ENCODE measurements at regions not wholly inside any gene's neighbourhood (a gene's known extent, or its start where the extent isn't known, plus 50 kb on each side); places are given as distances from the start of the nearest gene placed in this dataset.

GRCh38 chr12:60257063-60257462 is 661.2 kb downstream of the SLC16A7 start:
- no peak for DNase-seq

DNA sequence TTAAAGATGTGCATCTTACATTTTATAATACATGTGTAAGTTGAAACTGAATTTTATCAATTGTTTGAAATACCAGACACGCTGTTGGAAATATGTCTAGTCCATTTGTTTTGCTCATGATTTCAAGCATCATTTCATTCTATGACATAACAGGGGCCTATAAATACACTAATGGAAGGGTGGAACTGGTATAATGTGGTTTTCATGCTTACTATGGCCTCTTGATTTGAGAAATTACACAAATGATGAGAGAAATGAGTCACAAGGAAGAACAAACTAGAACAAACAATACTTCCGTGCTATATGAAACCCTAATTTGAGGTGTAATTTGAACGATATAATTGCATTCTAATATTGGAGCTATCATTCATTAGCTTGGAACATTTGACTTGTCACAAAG is 663.4 kb downstream of the SLC16A7 start:
- no peak for DNase-seq

DNA sequence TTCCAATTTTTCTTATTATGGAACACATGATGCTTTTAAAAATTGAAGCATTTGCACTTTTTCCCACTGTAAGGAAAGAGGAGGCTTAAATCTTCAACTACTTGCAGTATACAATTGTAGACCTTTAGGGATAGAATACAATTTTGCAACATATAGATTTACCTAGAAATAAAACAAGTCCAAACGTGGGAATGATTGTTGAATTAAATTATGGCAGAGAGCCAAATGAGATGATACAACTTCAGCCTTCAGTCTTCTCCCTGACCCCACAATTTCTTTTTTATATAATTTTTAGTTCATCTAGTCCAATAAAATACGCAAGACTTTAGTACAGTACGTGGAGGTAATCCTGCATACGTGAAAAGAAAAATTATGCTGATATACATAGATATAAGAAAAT is 666.5 kb downstream of the SLC16A7 start:
- no peak for DNase-seq

DNA sequence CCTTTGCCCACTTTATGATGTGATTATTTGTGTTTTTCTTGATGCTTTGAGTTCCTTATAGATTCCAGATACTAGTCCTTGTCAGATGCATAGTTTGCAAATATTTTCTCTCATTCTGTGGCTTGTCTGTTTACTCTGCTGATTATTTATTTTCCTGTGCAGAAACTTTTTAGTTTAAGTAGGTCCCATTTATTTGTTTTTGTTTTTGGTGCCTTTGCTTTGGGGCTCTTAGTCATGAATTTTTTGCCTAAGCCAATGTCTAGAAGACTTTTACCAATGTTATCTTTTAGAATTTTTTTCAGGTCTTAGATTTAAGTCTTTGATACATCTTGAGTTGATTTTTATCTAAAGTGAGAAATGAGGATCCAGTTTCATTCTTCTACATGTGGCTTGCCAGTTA is 667.3 kb downstream of the SLC16A7 start:
- no peak for DNase-seq

DNA sequence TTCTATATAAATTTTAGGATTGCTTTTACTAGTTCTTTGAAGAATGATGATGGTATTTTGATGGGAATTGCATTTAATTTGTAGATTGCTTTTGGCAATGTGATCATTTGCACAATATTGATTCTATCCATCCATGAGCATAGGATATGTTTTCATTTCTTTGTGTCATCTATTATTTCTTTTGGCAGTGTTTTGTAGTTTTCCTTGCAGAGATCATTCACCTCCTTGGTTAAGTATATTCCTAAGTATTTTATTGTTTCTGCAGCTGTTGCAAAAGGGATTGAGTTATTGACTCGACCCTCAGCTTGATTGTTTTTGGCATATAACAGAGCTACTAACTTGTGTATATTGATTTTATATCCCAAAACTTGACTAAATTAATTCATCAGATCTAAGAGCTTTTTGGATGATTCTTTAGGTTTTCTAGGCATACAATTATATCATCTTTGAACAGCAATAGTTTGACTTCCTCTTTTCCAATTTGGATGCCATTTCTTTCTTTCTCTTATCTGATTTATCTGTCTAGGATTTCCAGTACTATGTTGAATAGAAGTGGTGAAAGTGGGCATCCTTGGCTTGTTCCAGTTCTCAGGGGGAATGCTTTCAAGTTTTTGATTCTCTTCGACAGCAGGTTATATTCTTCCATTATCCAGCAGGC is 668.1 kb downstream of the SLC16A7 start:
- no peak for DNase-seq

DNA sequence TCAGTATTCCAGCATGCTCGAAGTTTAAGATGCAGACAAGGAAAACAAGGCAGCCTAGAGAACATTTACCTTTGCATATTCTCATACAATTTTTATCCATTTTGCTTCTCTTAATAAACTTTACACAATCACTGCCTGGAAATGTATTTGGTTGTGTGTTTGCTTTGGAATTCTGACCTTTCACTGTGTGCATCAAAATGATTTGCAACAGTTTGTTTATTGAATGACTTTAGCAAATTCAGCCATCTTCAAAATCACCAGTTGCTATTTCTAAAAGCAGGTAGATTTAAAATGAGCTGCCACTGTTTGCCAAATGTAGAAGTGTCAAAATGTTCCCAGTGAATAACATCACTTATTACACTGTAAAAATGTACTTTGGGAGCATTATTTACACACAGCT is 669.9 kb downstream of the SLC16A7 start:
- no peak for DNase-seq

DNA sequence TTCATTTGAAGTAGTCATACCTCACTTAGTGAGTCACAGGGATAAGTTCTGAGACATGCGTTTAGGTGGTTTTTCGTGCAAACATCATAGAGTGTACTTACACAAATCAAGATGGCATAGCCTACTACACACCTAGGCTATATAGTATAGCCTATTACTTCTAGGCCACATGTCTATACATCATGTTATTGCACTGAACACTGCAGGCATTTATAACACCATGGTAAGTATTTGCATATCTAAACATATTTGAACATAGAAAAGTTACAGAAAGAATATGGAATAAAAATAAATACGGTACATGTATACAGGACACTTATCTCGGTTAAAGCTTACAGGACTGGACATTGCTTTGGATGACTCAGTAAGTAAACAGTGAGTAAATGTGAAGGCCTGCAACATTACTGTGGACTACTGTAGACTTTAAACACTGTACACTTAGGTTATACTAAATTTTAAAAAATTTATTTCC is 670.6 kb downstream of the SLC16A7 start:
- DNase-seq = no peak

- DNase-seq = no peak
These were observed 673.9 kb downstream of the SLC16A7 start for GRCh38 chr12:60269611-60270269.

DNA sequence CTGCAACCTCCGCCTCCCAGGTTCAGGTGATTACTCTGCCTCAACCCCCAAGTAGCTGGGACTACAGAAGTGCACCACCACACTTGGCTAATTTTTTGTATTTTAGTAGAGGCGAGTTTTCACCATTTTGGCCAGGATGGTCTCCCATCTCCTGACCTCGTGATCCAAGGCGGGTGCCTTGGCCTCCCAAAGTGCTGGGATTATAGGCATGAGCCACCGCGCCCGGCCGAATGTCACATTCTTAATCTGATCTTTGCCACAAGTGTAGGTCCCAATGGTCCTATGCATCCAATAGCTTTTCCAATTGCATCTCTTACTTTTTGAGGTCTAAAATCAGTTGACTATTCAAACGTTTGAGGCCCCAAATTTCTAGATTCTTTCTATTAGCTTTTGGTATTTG is 676.0 kb downstream of the SLC16A7 start:
- no peak for DNase-seq

- no peak for DNase-seq
These were observed 682.4 kb downstream of the SLC16A7 start for GRCh38 chr12:60278209-60278608.

DNA sequence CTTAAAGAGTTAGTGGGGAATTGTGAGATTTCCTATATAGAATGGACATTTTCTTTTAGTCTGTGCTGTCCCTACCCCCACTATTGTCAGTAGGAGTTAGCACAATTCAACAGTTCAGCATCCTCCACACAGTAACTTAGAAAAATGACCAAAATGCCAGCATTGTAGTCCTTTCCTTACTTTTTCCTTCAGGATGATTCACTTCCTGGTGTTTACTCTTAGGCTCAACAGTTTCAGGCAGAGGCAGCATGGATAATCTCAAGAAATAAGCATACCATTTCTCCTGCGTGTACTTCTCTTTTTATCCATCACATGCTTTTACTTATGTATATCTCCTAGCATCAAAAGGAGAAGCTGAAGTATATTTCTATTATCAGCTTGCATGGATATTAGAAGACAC is 683.4 kb downstream of the SLC16A7 start:
- no peak for DNase-seq

- DNase-seq = no peak
These were observed 685.7 kb downstream of the SLC16A7 start for GRCh38 chr12:60281522-60281921.

GRCh38 chr12:60290532-60290931 is 694.7 kb downstream of the SLC16A7 start:
- no peak for DNase-seq

GRCh38 chr12:60308366-60308991 is 712.6 kb downstream of the SLC16A7 start:
- DNase-seq = no peak

DNA sequence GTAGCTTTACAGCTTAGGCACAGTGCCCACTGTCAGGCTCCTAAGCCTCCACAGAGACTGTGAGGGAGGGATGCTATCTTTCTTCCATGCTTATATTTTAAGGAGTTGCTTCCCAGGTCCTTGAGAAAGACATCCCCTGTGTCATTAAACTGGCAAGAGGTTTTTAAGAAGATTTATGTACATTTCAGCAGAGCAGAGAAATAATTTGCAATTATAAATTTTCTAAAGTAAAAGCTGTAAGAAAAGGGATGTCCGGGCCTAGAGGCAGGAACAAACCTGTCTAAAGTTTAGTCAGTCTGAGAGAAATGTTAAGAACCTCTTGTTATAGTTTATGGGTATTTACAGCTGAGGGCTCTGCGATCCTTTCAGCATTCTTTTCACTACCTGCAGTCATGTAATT is 716.1 kb downstream of the SLC16A7 start:
- no peak for DNase-seq

GRCh38 chr12:60317361-60317760 is 721.5 kb downstream of the SLC16A7 start:
- DNase-seq = no peak

- DNase-seq = no peak
These were observed 728.9 kb downstream of the SLC16A7 start for GRCh38 chr12:60324746-60325145.

GRCh38 chr12:60333461-60333860 is 737.6 kb downstream of the SLC16A7 start:
- DNase-seq = no peak

- DNase-seq = no peak
These were observed 739.9 kb downstream of the SLC16A7 start for GRCh38 chr12:60335745-60336144.

GRCh38 chr12:60337839-60338549 is 742.2 kb downstream of the SLC16A7 start:
- no peak for DNase-seq

DNA sequence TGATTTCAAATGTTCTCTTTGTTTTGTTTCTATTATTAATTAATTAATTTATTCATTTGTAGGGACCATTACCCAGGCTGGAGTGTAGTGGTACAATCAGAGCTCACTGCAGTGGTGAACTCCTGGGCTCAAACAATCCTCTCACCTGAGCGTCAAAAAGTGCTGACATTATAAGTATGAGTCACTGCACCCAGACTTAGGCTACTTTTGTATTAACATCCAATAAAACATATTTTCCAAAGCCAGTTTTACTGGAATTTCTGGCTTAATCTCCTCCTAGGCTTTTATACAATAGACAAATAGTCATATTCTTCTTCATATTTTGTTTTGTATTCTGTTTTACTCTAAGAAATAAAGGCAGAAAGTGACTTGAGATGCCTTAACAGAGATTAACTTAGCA is 749.6 kb downstream of the SLC16A7 start:
- DNase-seq = no peak

DNA sequence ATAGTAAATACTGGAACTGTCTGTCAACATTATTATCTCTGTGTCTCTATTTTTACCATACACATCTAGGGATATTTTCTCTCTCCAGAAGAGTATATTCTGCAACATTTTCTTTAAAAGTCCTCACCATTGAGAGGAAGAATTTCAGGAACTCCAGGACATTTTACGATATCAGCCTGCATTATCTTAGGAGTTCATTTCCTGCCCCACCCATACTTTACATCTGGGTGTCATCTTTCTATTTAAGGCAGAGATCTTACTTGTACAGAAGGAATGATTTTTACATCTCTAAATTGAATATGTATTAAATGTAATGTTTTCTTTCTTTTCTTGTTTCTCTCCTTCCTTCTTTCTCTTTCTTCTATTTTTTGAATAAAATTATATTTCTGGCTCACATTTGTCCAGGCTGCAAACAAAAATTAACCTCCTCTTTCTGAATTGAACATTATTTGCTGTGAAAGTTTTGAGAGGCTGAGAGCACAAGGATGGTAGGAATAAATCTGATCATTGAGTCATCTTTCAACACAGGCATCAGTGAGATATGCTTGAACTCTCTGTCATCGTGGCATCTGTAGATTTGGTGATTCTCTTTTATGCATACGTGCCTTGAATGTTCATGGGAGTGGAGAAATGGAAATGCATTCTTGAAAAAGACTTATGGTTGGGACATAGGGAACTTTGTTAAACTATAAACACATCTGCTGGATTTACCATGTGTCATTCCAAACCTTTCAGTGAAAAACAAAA is 753.6 kb downstream of the SLC16A7 start:
- DNase-seq = no peak

DNA sequence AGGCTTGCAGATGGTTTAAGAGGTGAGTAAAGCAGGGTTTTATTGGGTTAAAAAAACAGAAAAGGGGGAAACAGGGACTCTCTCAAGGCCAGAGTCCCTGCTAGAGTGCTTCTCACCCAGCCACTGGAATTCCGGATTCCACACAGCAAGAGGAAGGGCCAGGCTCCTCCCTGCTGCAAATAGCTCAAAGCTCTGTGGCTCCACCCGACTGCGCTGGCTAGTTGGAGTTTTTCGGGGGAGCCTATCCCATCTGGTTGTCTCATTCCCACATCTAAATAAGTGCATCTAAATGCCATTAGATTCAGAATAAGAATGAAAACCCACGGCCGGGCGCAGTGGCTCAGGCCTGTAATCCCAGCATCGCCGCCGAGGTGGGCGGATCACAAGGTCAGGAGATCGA is 791.5 kb downstream of the SLC16A7 start:
- DNase-seq = no peak
